ENCODE measurements at regions not wholly inside any gene's neighbourhood (a gene's known extent, or its start where the extent isn't known, plus 50 kb on each side); places are given as distances from the start of the nearest gene placed in this dataset.

- no peak for TF ChIP-seq CTCF (conservative IDR thresholded peaks at IDR 0.05)
- TF ChIP-seq ZFX (IDR thresholded peaks at IDR 0.05): no peak
Observed at GRCh38 chr4:124499261-124499660, 213.3 kb downstream of the ANKRD50 start.
